Esophagus muscularis mucosa (tissue), 4 donors: ENCODE measurements at regions not wholly inside any gene's neighbourhood (a gene's known extent, or its start where the extent isn't known, plus 50 kb on each side); places are given as distances from the start of the nearest gene placed in this dataset.
"Not testable (repeated sequence)": the region's sequence is repeated elsewhere in the genome, so short reads cannot be mapped to it uniquely, and the experiment has no call there.

Experiments
- DNase-seq: peaks from one replicate; pipeline ENCODE4 v3.0.0-alpha.2; 2017; ENCODE audit errors: extremely low spot score
- H3K27ac ChIP-seq, 4 donors: fragments of 200-600 bp; sonication (generic); replicated peaks in 1 of 4; 1 replicate in 3 of 4; 2 replicates in 1 of 4; pipeline ENCODE4 v1.5.1; 2016 to 2019; ENCODE audit warnings: mild to moderate bottlenecking in 1 of 4
- H3K27me3 ChIP-seq, 4 donors: fragments of 200-600 bp; sonication (generic); one replicate each; pipeline versions ENCODE4 v1.5.1 to v1.6.0; 2016 to 2019
- H3K36me3 ChIP-seq, 4 donors: fragments of 200-600 bp; sonication (generic); one replicate each; pipeline ENCODE4 v1.5.1; 2016 to 2019
- H3K4me1 ChIP-seq, 4 donors: fragments of 200-600 bp; sonication (generic); one replicate each; pipeline ENCODE4 v1.5.1; 2016 to 2019
- H3K4me3 ChIP-seq, 4 donors: fragments of 200-600 bp; sonication (generic); 1 replicate in 2 of 4; 2 replicates in 2 of 4; pipeline ENCODE4 v1.5.1; 2016 to 2019; ENCODE audit warnings: mild to moderate bottlenecking in 4 of 4, moderate library complexity in 1 of 4
- H3K9me3 ChIP-seq, 4 donors: fragments of 200-600 bp; sonication (generic); 1 replicate in 3 of 4; 2 replicates in 1 of 4; pipeline ENCODE4 v1.5.1; 2016 to 2019
- EP300 ChIP-seq: sonication (generic); formaldehyde crosslinking; IDR thresholded peaks from one replicate; pipeline ENCODE4 v1.6.1; 2017; ENCODE audit warnings: antibody characterized with exemption
- POLR2A ChIP-seq: fragments of 450-650 bp; IDR thresholded peaks from one replicate; pipeline ENCODE4 v1.6.1; 2017; ENCODE audit warnings: antibody characterized with exemption, moderate library complexity, mild to moderate bottlenecking, low read depth
- POLR2AphosphoS5 ChIP-seq, 2 donors: sonication (generic); formaldehyde crosslinking; IDR thresholded peaks; one replicate each; pipeline ENCODE4 v1.6.1; 2017; ENCODE audit warnings: antibody characterized with exemption in 2 of 2
- WGBS: methylation state at CpG from one replicate; pipeline ENCODE4 v1.1.5; 2018; 5-methylcytosine and 5-hydroxymethylcytosine counted together
- intact Hi-C: fragments of 100-400 bp; cut with DNase I; formaldehyde crosslinking; loops from one replicate; pipeline ENCODE4 v1.15.1; 2023
- TF ChIP-seq, protein P1 (sequence below), 3 experiments: fragments of 200-600 bp in 2 of 3; fragments of 450-650 bp in 1 of 3; sonication (generic) in 2 of 3; IDR thresholded peaks; one replicate each; pipeline ENCODE4 v1.5.1; 2017 to 2019; ENCODE audit warnings: antibody characterized with exemption in 3 of 3, mild to moderate bottlenecking in 2 of 3, moderate library complexity in 1 of 3

- Histone ChIP-seq H3K4me3 (no peak overlapping the region), H3K36me3 (no peaks in the 10 kb centered on the region), H3K27me3 (no peaks in the 10 kb centered on the region), H3K4me1 (no peaks in the 10 kb centered on the region), H3K27ac (no peak overlapping the region), H3K9me3 (no peaks in the 10 kb centered on the region)
- no peak for TF ChIP-seq POLR2AphosphoS5 (IDR thresholded peaks at IDR 0.05)
- TF ChIP-seq EP300 = no peak
- intact Hi-C loops = no loop called here
- no peak for DNase-seq
Observed at GRCh38 chr12:17875230-17875629, 214.8 kb downstream of the RERGL start.

DNA sequence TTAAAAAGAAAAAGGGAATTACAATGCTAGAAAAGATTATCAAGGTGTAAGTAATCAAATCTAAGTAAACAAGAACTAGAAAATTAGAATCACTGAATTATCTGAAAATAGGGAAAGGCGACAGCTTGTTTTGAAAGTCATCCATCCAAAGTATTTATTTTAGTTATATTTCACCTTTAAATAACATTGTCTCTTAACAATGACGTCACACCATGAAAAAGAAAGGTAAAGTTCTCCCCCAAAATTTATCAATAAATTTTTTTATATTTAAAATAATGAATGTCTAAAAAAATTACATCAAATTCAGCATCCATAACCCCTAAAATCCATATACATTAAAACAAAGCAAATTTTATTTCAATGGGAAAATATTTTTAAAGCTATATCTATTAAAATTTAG, 223.2 kb downstream of the RERGL start:
- intact Hi-C loops = no loop called here
- Histone ChIP-seq H3K9me3 (peaks cover 0 to 10% (median 0%) of the 10 kb centered on the region in 4 donors), H3K27ac (no peak overlapping the region), H3K27me3 (no peaks in the 10 kb centered on the region), H3K4me1 (no peaks in the 10 kb centered on the region), H3K4me3 (no peak overlapping the region), H3K36me3 (no peaks in the 10 kb centered on the region)
- no peak for DNase-seq
- TF ChIP-seq POLR2AphosphoS5 (IDR thresholded peaks at IDR 0.05) (no peak), POLR2A (no peak), EP300 (no peak)
- TF ChIP-seq, protein P1, sequence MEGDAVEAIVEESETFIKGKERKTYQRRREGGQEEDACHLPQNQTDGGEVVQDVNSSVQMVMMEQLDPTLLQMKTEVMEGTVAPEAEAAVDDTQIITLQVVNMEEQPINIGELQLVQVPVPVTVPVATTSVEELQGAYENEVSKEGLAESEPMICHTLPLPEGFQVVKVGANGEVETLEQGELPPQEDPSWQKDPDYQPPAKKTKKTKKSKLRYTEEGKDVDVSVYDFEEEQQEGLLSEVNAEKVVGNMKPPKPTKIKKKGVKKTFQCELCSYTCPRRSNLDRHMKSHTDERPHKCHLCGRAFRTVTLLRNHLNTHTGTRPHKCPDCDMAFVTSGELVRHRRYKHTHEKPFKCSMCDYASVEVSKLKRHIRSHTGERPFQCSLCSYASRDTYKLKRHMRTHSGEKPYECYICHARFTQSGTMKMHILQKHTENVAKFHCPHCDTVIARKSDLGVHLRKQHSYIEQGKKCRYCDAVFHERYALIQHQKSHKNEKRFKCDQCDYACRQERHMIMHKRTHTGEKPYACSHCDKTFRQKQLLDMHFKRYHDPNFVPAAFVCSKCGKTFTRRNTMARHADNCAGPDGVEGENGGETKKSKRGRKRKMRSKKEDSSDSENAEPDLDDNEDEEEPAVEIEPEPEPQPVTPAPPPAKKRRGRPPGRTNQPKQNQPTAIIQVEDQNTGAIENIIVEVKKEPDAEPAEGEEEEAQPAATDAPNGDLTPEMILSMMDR (IDR thresholded peaks at IDR 0.05) = no peak
- WGBS = 73% methylated on average over 2 of the region's 2 CpGs

GRCh38 chr12:17855548-17855947, 234.4 kb downstream of the RERGL start:
- H3K9me3 ChIP-seq, H3K4me1 ChIP-seq, H3K27me3 ChIP-seq, H3K4me3 ChIP-seq, H3K36me3 ChIP-seq, intact Hi-C loops, H3K27ac ChIP-seq, DNase-seq: not testable (repeated sequence)
- 90% methylated on average over 24 of the region's 24 CpGs for WGBS

GRCh38 chr12:17853054-17853453, 236.9 kb downstream of the RERGL start:
- no peak overlapping the region for H3K4me3 ChIP-seq
- WGBS = 83% methylated on average over 2 of the region's 2 CpGs
- intact Hi-C loops = loop anchor here (5.0 kb wide), 2 partner anchors 86 to 101 kb away; no protein-coding TSS in a partner anchor

GRCh38 chr12:17841496-17841895, 248.5 kb downstream of the RERGL start:
- DNase-seq = no peak
- intact Hi-C loops = no loop called here
- Histone ChIP-seq H3K27ac (no peak overlapping the region), H3K27me3 (no peaks in the 10 kb centered on the region), H3K4me1 (no peaks in the 10 kb centered on the region), H3K36me3 (no peaks in the 10 kb centered on the region), H3K9me3 (no peaks in the 10 kb centered on the region), H3K4me3 (no peak overlapping the region)
- no peak for TF ChIP-seq POLR2AphosphoS5 (IDR thresholded peaks at IDR 0.05)
- no peak for TF ChIP-seq EP300
- TF ChIP-seq, protein P1 (IDR thresholded peaks at IDR 0.05) = no peak
- TF ChIP-seq POLR2A = no peak
- 83% methylated on average over 1 of the region's 1 CpG for WGBS

More at GRCh38 chr12:17853054-17853453, 236.9 kb downstream of the RERGL start:
- Histone ChIP-seq H3K27me3 (no peaks in the 10 kb centered on the region), H3K36me3 (no peaks in the 10 kb centered on the region), H3K4me1 (no peaks in the 10 kb centered on the region), H3K9me3 (peaks cover 0 to 3% (median 0%) of the 10 kb centered on the region in 4 donors), H3K27ac (no peak overlapping the region)
- TF ChIP-seq EP300 (no peak), POLR2AphosphoS5 (IDR thresholded peaks at IDR 0.05) (no peak), POLR2A (no peak)
- TF ChIP-seq, protein P1 (IDR thresholded peaks at IDR 0.05) = no peak
- DNase-seq = no peak

GRCh38 chr12:17829813-17830212, 260.2 kb downstream of the RERGL start:
- intact Hi-C loops = no loop called here
- Histone ChIP-seq H3K27ac (no peak overlapping the region), H3K4me3 (no peak overlapping the region), H3K9me3 (no peaks in the 10 kb centered on the region), H3K36me3 (no peaks in the 10 kb centered on the region), H3K4me1 (no peaks in the 10 kb centered on the region), H3K27me3 (no peaks in the 10 kb centered on the region)
- no peak for DNase-seq
- TF ChIP-seq, protein P1 (IDR thresholded peaks at IDR 0.05) = no peak
- TF ChIP-seq EP300 (no peak), POLR2AphosphoS5 (IDR thresholded peaks at IDR 0.05) (no peak), POLR2A (no peak)
- 88% methylated on average over 1 of the region's 1 CpG for WGBS
